Parathyroid adenoma (tissue), 2 donors: ENCODE measurements at regions not wholly inside any gene's neighbourhood (a gene's known extent, or its start where the extent isn't known, plus 50 kb on each side); places are given as distances from the start of the nearest gene placed in this dataset.

Source experiments
- H2AFZ ChIP-seq: fragments of 300-600 bp; sonication (generic); one replicate; pipeline ENCODE4 v1.7.0; 2017; ENCODE audit warnings: antibody characterized with exemption, mild to moderate bottlenecking
- H3K27ac ChIP-seq: fragments of 300-600 bp; sonication (generic); one replicate; pipeline ENCODE4 v1.7.0; 2017
- H3K27me3 ChIP-seq: fragments of 300-600 bp; sonication (generic); one replicate; pipeline ENCODE4 v1.7.0; 2017; ENCODE audit warnings: low read length; ENCODE audit not compliant: control insufficient read depth, insufficient read depth
- H3K36me3 ChIP-seq: fragments of 300-600 bp; sonication (generic); one replicate; pipeline ENCODE4 v1.7.0; 2017; ENCODE audit warnings: low read length; ENCODE audit not compliant: control insufficient read depth, insufficient read depth
- H3K4me1 ChIP-seq: fragments of 300-600 bp; sonication (generic); one replicate; pipeline ENCODE4 v1.7.0; 2017; ENCODE audit warnings: control low read depth
- H3K4me2 ChIP-seq: fragments of 300-600 bp; sonication (generic); one replicate; pipeline ENCODE4 v1.7.0; 2017; ENCODE audit warnings: low read length
- H3K4me3 ChIP-seq: fragments of 300-600 bp; sonication (generic); one replicate; pipeline ENCODE4 v1.7.0; 2017; ENCODE audit warnings: low read depth, low read length
- H3K79me2 ChIP-seq: fragments of 300-600 bp; sonication (generic); one replicate; pipeline ENCODE4 v1.7.0; 2017; ENCODE audit warnings: control low read depth
- H3K9ac ChIP-seq: fragments of 300-600 bp; sonication (generic); one replicate; pipeline ENCODE4 v1.7.0; 2017; ENCODE audit warnings: mild to moderate bottlenecking
- H3K9me3 ChIP-seq: fragments of 300-600 bp; sonication (generic); one replicate; pipeline ENCODE4 v1.7.0; 2017; ENCODE audit warnings: low read length; ENCODE audit not compliant: control insufficient read depth
- TF ChIP-seq, protein P1 (sequence below): fragments of 300-600 bp; sonication (generic); IDR thresholded peaks from one replicate; pipeline ENCODE4 v1.7.0; 2017; ENCODE audit warnings: antibody characterized with exemption, mild to moderate bottlenecking
- donor health status: primary hyperparathyroidism.

DNA sequence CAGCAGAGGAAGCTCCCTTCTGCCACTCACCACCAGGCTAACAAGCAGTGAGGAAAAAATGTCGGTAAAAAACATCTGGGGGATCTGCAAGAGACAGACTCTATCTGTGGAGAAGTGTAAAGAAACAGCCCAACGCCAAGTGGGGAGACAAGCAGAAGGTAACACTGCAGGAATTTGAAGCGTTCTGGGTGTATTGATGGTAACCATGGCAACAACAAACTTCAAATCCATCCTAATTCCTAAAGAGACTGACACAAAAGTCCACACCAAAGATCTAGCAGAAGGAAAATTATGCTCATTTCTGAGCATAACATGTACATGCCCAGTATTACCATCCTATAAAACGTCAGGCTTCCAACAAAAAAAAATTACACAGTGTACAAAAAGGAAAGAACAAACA lies 449.3 kb downstream of the GABRB3 start:
- no peak overlapping the region for H3K4me2 ChIP-seq
- TF ChIP-seq, protein P1, sequence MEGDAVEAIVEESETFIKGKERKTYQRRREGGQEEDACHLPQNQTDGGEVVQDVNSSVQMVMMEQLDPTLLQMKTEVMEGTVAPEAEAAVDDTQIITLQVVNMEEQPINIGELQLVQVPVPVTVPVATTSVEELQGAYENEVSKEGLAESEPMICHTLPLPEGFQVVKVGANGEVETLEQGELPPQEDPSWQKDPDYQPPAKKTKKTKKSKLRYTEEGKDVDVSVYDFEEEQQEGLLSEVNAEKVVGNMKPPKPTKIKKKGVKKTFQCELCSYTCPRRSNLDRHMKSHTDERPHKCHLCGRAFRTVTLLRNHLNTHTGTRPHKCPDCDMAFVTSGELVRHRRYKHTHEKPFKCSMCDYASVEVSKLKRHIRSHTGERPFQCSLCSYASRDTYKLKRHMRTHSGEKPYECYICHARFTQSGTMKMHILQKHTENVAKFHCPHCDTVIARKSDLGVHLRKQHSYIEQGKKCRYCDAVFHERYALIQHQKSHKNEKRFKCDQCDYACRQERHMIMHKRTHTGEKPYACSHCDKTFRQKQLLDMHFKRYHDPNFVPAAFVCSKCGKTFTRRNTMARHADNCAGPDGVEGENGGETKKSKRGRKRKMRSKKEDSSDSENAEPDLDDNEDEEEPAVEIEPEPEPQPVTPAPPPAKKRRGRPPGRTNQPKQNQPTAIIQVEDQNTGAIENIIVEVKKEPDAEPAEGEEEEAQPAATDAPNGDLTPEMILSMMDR: no peak
- no peaks in the 10 kb centered on the region for H3K79me2 ChIP-seq
- no peaks in the 10 kb centered on the region for H3K27me3 ChIP-seq
- no peaks in the 10 kb centered on the region for H3K9me3 ChIP-seq
- no peak overlapping the region for H2AFZ ChIP-seq
- H3K4me1 ChIP-seq: no peaks in the 10 kb centered on the region
- H3K9ac ChIP-seq: no peak overlapping the region
- no peak overlapping the region for H3K4me3 ChIP-seq
- no peak overlapping the region for H3K27ac ChIP-seq
- no peaks in the 10 kb centered on the region for H3K36me3 ChIP-seq

DNA sequence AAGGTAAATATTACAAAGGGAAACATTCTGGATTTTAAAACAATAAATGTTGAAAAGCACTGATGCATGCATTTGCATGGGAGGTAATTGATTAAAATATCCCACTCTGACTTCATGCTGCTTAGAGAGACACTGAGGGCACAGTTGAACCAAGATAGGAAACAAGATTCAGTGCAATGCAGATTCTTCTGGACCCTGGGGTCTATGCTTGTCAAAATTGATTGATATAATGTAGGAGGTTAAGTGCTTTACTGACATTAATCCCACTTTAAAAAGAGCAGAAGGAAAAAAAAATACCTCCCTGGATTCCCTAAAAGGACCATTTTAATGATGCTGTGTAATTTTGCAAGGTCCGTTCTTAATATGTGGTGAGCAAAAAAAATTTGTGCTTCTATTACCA lies 454.2 kb downstream of the GABRB3 start:
- TF ChIP-seq, protein P1: no peak
- Histone ChIP-seq H3K79me2 (no peaks in the 10 kb centered on the region), H3K4me3 (no peak overlapping the region), H3K4me2 (no peak overlapping the region), H3K27me3 (no peaks in the 10 kb centered on the region), H3K36me3 (no peaks in the 10 kb centered on the region), H3K27ac (no peak overlapping the region), H3K9me3 (no peaks in the 10 kb centered on the region), H3K4me1 (no peaks in the 10 kb centered on the region), H3K9ac (no peak overlapping the region), H2AFZ (no peak overlapping the region)

DNA sequence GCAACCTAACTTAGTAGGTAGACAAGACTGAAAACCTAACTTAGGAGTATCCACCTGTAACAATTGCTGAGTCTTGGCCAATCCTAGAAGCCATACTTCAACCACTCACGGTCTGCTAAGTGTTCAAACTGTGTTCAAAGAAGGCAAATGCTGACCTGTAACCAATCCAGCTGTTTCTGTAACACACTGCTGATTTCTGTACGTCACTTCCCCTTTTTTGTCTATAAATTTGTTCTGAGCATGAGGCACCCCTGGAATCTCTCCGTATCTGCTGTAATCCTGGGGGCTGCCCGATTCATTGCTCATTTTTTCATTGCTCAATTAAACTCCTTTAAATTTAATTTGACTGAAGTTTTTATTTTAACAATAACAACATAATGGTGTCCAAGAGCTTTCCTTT lies 451.4 kb upstream of the ATP10A start:
- no peak overlapping the region for H3K4me2 ChIP-seq
- no peaks in the 10 kb centered on the region for H3K36me3 ChIP-seq
- H3K9me3 ChIP-seq: no peaks in the 10 kb centered on the region
- H3K9ac ChIP-seq: no peak overlapping the region
- no peaks in the 10 kb centered on the region for H3K79me2 ChIP-seq
- H3K27me3 ChIP-seq: no peaks in the 10 kb centered on the region
- H3K4me3 ChIP-seq: no peak overlapping the region
- H3K27ac ChIP-seq: no peak overlapping the region
- no peaks in the 10 kb centered on the region for H3K4me1 ChIP-seq
- TF ChIP-seq, protein P1: no peak
- no peak overlapping the region for H2AFZ ChIP-seq

DNA sequence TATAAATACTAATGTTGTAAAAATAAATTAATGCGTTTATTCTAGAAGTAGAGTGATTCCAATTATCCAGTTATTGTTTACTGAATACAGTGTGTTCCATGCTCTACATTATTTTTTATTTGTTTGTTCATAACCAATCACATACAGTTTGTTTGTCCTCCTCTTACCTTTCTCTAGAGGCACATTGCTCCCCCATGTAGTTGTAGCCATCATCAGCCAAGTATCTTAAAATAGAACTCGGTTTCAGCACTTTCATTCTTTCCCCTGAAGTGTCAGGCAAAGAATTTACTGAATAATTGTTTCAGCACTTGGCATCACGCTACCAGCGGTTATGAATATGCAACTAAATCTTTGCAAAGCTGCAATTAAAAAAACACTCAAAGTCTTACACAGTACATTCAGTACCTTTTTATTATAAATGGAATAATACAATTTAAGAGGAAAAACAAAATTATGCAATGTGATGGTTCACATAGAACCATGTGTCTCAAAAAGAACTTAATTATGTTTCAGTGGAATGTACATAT lies 448.6 kb upstream of the ATP10A start:
- Histone ChIP-seq H3K27ac (no peak overlapping the region), H2AFZ (no peak overlapping the region), H3K4me2 (no peak overlapping the region), H3K27me3 (no peaks in the 10 kb centered on the region), H3K4me3 (no peak overlapping the region), H3K4me1 (no peaks in the 10 kb centered on the region), H3K36me3 (no peaks in the 10 kb centered on the region), H3K9ac (no peak overlapping the region), H3K9me3 (no peaks in the 10 kb centered on the region), H3K79me2 (no peaks in the 10 kb centered on the region)
- TF ChIP-seq, protein P1: no peak

DNA sequence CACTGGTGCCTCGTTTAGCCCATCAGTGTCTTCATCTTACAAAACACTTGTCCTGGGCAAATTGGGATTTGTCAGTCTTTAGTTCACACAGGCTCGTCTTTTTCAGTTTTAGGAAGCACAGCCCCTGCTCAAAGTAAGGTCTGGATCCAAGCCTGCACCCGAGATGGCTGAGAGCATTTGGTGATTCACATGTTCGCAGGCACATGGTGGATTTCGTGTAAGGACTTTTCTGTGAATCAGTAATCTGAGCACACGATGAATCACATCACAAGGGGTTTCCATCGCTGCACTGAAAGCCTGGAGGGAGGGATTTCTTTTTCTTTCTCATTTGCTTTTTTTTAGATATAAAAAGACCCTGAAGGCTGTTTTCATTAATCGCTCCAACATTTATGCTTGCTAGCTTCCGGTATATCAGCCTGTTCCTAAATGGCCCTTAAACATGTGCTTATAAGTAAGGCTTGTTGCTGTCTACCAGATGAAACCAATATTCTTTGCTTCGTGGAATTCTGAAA lies 435.6 kb upstream of the ATP10A start:
- Histone ChIP-seq H3K4me1 (no peaks in the 10 kb centered on the region), H3K27me3 (no peaks in the 10 kb centered on the region), H3K4me2 (no peak overlapping the region), H3K27ac (no peak overlapping the region), H2AFZ (no peak overlapping the region), H3K9ac (no peak overlapping the region), H3K9me3 (no peaks in the 10 kb centered on the region), H3K36me3 (no peaks in the 10 kb centered on the region), H3K79me2 (no peaks in the 10 kb centered on the region), H3K4me3 (no peak overlapping the region)
- TF ChIP-seq, protein P1: no peak
